ENCODE measurements at regions not wholly inside any gene's neighbourhood (a gene's known extent, or its start where the extent isn't known, plus 50 kb on each side); places are given as distances from the start of the nearest gene placed in this dataset.

GRCh38 chr6:44641344-44642031 is 254.0 kb downstream of the CDC5L start:
- TF ChIP-seq CTCF (IDR thresholded peaks at IDR 0.05) = no peak
- no peak overlapping the region for H3K27ac ChIP-seq
- no peak overlapping the region for H3K4me3 ChIP-seq
- DNase-seq (ENCODE audit: low spot score) = no peak

GRCh38 chr6:44642349-44642748 is 254.8 kb downstream of the CDC5L start:
- H3K4me3 ChIP-seq = no peak overlapping the region
- no peak overlapping the region for H3K27ac ChIP-seq
- no peak for TF ChIP-seq CTCF (IDR thresholded peaks at IDR 0.05)
- DNase-seq (ENCODE audit: low spot score) = no peak

GRCh38 chr6:44642870-44643522 is 255.5 kb downstream of the CDC5L start:
- Histone ChIP-seq H3K4me3 (no peak overlapping the region), H3K27ac (no peak overlapping the region)
- no peak for TF ChIP-seq CTCF (IDR thresholded peaks at IDR 0.05)
- DNase-seq (ENCODE audit: low spot score) = no peak

- TF ChIP-seq CTCF (IDR thresholded peaks at IDR 0.05) = no peak
- DNase-seq (ENCODE audit: low spot score) = no peak
- no peak overlapping the region for H3K27ac ChIP-seq
- H3K4me3 ChIP-seq = no peak overlapping the region
Observed at GRCh38 chr6:44645276-44645675, 257.8 kb downstream of the CDC5L start.

- DNase-seq (ENCODE audit: low spot score) = no peak
- no peak for TF ChIP-seq CTCF (IDR thresholded peaks at IDR 0.05)
- Histone ChIP-seq H3K27ac (no peak overlapping the region), H3K4me3 (no peak overlapping the region)
Observed at GRCh38 chr6:44646355-44646754, 258.8 kb downstream of the CDC5L start.

- Histone ChIP-seq H3K27ac (no peak overlapping the region), H3K4me3 (no peak overlapping the region)
- TF ChIP-seq CTCF (IDR thresholded peaks at IDR 0.05) = no peak
- no peak for DNase-seq (ENCODE audit: low spot score)
Observed at GRCh38 chr6:44649365-44650025, 262.0 kb downstream of the CDC5L start.

Measured in coronary artery (tissue), 2 donors.